Right atrium auricular region (tissue), 2 donors: ENCODE measurements at regions not wholly inside any gene's neighbourhood (a gene's known extent, or its start where the extent isn't known, plus 50 kb on each side); places are given as distances from the start of the nearest gene placed in this dataset.
"Not testable (repeated sequence)": the region's sequence is repeated elsewhere in the genome, so short reads cannot be mapped to it uniquely, and the experiment has no call there.

Source experiments
- DNase-seq: peaks from one replicate; pipeline ENCODE4 v3.0.0-alpha.2; 2019; ENCODE audit warnings: low spot score
- H3K27ac ChIP-seq, 2 donors: fragments of 200-600 bp; sonication (generic); 1 replicate in 1 of 2; 2 replicates in 1 of 2; pipeline ENCODE4 v1.5.1; 2016 to 2019
- H3K27me3 ChIP-seq, 2 donors: fragments of 200-600 bp; sonication (generic); one replicate each; pipeline versions ENCODE4 v1.5.1 to v1.6.0; 2017 to 2019
- H3K36me3 ChIP-seq: fragments of 200-600 bp; sonication (generic); one replicate; pipeline ENCODE4 v1.5.1; 2016
- H3K4me1 ChIP-seq, 2 donors: fragments of 200-600 bp; sonication (generic); one replicate each; pipeline versions ENCODE4 v1.5.1 to v1.6.0; 2017 to 2019
- H3K4me3 ChIP-seq, 2 donors: fragments of 200-600 bp; sonication (generic); 1 replicate in 1 of 2; 2 replicates in 1 of 2; pipeline ENCODE4 v1.5.1; 2017 to 2019; ENCODE audit warnings: mild to moderate bottlenecking in 1 of 2, moderate library complexity in 1 of 2
- H3K9me3 ChIP-seq, 2 donors: fragments of 200-600 bp; sonication (generic); one replicate each; pipeline ENCODE4 v1.5.1; 2019
- TF ChIP-seq, protein P1 (sequence below), 2 donors: fragments of 200-600 bp; sonication (generic); IDR thresholded peaks; one replicate each; pipeline ENCODE4 v1.5.1; 2019; ENCODE audit warnings: antibody characterized with exemption in 2 of 2

DNA sequence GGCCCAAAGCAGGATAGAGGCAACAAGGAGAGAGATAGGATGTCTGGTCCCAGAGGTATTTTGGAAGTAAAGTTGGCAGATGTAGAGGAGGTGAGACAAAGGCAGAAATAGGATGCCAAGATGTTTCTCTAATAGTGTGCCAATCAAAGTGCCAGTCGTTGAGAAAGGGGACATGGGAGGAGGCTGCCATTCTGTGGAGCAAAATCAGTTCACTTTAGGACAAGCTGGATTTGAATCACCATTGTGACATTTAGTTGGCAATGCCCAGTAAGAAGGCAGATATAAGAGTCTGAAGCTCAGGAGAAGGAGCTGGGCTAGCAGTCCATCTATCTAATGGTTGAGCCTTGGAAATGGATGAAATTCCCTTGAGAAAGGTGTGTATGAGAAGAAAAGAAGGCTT is 53.8 kb downstream of the ADRB2 start:
- no peak for DNase-seq
- H3K36me3 ChIP-seq, result no peaks in the 10 kb centered on the region
- no peaks in the 10 kb centered on the region for H3K27me3 ChIP-seq
- TF ChIP-seq, protein P1, sequence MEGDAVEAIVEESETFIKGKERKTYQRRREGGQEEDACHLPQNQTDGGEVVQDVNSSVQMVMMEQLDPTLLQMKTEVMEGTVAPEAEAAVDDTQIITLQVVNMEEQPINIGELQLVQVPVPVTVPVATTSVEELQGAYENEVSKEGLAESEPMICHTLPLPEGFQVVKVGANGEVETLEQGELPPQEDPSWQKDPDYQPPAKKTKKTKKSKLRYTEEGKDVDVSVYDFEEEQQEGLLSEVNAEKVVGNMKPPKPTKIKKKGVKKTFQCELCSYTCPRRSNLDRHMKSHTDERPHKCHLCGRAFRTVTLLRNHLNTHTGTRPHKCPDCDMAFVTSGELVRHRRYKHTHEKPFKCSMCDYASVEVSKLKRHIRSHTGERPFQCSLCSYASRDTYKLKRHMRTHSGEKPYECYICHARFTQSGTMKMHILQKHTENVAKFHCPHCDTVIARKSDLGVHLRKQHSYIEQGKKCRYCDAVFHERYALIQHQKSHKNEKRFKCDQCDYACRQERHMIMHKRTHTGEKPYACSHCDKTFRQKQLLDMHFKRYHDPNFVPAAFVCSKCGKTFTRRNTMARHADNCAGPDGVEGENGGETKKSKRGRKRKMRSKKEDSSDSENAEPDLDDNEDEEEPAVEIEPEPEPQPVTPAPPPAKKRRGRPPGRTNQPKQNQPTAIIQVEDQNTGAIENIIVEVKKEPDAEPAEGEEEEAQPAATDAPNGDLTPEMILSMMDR (IDR thresholded peaks at IDR 0.05), result no peak
- H3K9me3 ChIP-seq, result no peaks in the 10 kb centered on the region
- peaks cover 0 to 5% of the 10 kb centered on the region in 2 donors for H3K4me1 ChIP-seq
- no peak overlapping the region for H3K4me3 ChIP-seq
- H3K27ac ChIP-seq, result no peak overlapping the region

DNA sequence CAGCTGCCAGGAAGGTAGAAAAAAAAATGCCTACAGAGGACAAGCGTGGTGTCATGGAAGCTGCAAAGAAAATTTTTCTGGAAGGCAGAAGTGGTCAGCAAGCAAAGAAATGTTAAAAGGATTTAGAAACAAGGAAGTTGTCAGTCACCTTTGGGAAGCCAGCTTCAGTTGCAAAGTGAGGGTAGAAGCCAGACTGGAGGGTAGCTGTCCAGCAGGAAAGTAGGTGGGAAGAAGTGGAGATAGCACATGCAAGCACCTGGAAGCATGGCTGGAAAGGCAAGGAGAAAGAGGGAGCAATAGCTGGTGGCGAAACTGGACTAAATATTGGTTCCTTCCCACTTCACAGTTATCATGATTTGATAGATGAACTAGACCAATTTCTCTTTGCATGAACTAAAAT is 54.3 kb downstream of the ADRB2 start:
- Histone ChIP-seq H3K4me3 (no peak overlapping the region), H3K4me1 (no peaks in the 10 kb centered on the region), H3K27ac (no peak overlapping the region), H3K36me3 (no peaks in the 10 kb centered on the region), H3K27me3 (no peaks in the 10 kb centered on the region), H3K9me3 (no peaks in the 10 kb centered on the region)
- TF ChIP-seq, protein P1 (IDR thresholded peaks at IDR 0.05), result no peak
- DNase-seq, result no peak

DNA sequence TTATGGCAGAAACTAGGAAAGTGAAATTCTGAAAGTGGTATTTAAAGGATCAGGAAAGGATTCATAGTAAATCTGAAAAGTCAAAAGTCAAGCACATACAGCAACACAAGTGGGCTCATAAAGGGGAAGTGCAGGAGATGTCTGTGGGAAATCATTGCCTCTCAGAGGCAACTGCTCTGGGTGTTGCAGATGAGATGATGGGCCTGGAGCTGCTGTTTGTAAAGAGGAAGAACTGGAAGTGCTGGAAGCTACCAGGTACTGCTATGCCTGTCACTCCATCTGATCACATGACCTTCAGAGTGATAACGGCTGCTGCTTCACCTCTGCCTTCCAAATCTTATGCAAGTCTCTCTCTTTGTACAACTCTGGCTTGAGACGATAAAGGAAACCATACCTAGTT is 55.9 kb downstream of the ADRB2 start:
- no peaks in the 10 kb centered on the region for H3K27me3 ChIP-seq
- no peak for DNase-seq
- no peaks in the 10 kb centered on the region for H3K4me1 ChIP-seq
- H3K36me3 ChIP-seq, result no peaks in the 10 kb centered on the region
- H3K9me3 ChIP-seq, result no peaks in the 10 kb centered on the region
- TF ChIP-seq, protein P1 (IDR thresholded peaks at IDR 0.05), result no peak
- H3K4me3 ChIP-seq, result no peak overlapping the region
- H3K27ac ChIP-seq, result no peak overlapping the region

DNA sequence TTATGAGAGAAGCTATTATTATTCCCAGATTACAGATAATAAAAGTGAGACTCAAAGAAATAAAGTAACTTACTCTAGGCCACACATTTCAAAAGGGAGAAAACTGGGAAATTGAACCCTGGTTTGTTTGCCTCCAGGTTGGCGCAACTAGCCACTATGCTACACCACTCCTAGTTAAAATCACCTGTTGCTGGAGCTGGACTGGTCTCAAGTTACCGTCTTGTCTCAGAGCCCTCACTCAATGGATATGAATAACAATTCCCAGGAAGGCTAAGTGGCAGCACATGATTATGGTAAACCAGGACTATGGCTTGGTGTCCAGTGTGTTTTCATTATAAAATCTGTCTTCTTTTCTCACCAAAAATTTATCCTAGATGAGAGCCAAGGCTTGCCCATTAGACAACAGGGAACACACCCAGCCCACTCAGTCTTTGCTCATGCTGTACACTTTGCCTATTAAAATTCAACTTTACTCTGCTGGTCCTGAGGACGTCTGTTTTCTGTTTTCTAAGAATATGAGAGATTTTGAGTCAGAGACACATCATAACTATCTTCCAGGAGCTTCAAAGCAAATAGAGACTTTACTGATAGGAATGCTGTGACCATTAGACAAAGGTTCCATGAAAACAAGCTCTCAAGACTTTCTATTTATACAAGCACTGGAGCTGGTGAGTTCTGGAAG is 58.1 kb downstream of the ADRB2 start:
- no peaks in the 10 kb centered on the region for H3K4me1 ChIP-seq

DNA sequence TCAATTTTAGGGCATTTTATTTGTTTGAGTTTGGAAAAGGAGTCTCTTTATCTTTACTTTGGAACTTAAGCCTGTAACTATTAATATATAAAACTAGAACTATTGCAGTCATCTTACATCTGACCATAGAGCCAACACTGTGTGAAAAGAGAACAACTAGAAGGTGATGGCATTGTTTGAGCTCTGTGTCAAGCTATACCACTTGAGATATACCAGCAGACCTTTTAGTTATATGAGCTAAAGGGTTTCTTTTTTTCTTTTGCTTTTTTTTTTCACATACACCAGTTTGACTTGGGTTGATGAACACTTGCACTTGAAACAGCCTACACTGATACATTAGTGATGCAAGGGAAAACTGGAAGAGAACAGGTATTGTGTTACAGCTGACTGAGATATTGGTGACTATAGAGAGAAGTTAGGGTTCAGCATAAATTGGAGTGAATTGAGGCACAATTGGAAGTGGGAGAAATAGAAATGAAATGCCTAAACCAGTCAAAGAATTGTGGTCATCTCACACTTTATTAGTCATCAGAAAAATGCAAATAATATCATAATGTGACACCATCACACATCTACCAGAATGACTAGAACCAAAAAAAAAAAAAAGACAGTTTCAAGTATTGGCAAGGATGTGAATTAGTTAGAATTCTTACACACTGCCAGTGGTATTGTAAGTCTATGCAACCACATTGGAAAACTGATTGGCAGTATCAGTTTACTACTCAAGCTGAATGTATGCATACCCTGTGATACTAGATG is 60.9 kb downstream of the ADRB2 start:
- no peaks in the 10 kb centered on the region for H3K27me3 ChIP-seq
- H3K4me3 ChIP-seq, result no peak overlapping the region
- H3K36me3 ChIP-seq, result no peaks in the 10 kb centered on the region
- H3K27ac ChIP-seq, result no peak overlapping the region
- no peaks in the 10 kb centered on the region for H3K4me1 ChIP-seq
- DNase-seq, result no peak
- no peaks in the 10 kb centered on the region for H3K9me3 ChIP-seq
- TF ChIP-seq, protein P1 (IDR thresholded peaks at IDR 0.05), result no peak

More for the DNA sequence above, 58.1 kb downstream of the ADRB2 start:
- Histone ChIP-seq H3K36me3 (no peaks in the 10 kb centered on the region), H3K4me3 (no peak overlapping the region), H3K27ac (no peak overlapping the region), H3K9me3 (no peaks in the 10 kb centered on the region), H3K27me3 (no peaks in the 10 kb centered on the region)
- DNase-seq, result no peak
- TF ChIP-seq, protein P1 (IDR thresholded peaks at IDR 0.05), result no peak

DNA sequence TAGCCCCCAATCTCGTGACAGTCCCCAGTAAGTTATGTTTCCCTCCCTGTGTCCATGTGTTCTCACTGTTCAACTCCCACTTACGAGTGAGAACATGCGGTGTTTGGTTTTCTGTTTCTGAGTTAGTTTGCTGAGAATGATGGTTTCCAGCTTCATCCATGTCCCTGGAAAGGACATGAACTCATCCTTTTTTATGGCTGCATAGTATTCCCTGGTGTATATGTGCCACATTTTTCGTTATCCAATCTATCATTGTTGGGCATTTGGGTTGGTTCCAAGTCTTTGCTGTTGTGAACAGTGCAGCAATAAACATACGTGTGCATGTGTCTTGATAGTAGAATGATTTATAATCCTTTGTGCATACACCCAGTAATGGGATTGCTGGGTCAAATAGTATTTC is 63.5 kb downstream of the ADRB2 start:
- H3K27me3 ChIP-seq, H3K4me3 ChIP-seq, H3K4me1 ChIP-seq, H3K36me3 ChIP-seq, H3K27ac ChIP-seq, DNase-seq: not testable (repeated sequence)
- H3K9me3 ChIP-seq, result peaks cover 0 to 16% of the 10 kb centered on the region in 2 donors

DNA sequence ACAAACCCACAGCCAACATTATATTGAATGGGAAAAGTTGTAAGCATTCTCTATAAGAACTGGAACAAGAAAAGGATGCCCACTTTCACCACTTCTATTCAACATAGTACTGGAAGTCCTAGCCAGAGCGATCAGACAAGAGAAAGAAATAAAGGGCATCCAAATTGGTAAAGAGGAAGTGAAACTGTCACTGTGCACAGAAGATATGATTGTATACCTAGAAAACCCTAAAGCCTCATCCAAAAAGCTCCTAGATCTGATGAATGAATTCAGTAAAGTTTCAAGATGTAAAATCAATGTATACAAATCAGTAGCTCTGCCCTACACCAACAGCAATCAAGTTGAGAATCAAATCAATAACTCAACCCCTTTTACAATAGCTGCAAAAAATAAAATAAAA is 69.0 kb downstream of the ADRB2 start:
- peaks cover 0 to 16% of the 10 kb centered on the region in 2 donors for H3K9me3 ChIP-seq
- not testable (repeated sequence) for DNase-seq, H3K27me3 ChIP-seq, H3K36me3 ChIP-seq, H3K27ac ChIP-seq, H3K4me1 ChIP-seq, H3K4me3 ChIP-seq
